K562 (cell line): ENCODE measurements at regions not wholly inside any gene's neighbourhood (a gene's known extent, or its start where the extent isn't known, plus 50 kb on each side); places are given as distances from the start of the nearest gene placed in this dataset.
A peak's percentile ranks its signal among the peaks of the same experiment; 100 is the strongest.

Source experiments
- ATAC-seq: fragments of 200-7000 bp; cut with Tn5 transposase; 3 replicates; pipeline ENCODE4 v1.9.1; 2020; ENCODE audit warnings: moderate library complexity
- BruUV-seq: library from RNA; stranded (reverse); fragments of 400-500 nt; replicated peaks from 2 replicates; lab custom pipeline; 2021; lab: Mats Ljungman, UMichigan
- CTCF ChIA-PET: fragments of 300-600 bp; formaldehyde crosslinking; extraction: SDS; loops from one replicate; lab custom pipeline; 2021; ENCODE audit warnings: low intra/inter-chr PET ratio; lab: Yijun Ruan, JAX
- POLR2A ChIA-PET: fragments of 300-600, 350-650 bp; sonication (Branson Sonifier 250); formaldehyde crosslinking; extraction: SDS; loops from one replicate; lab custom pipeline; 2021; ENCODE audit warnings: antibody characterized with exemption, inconsistent platforms; lab: Yijun Ruan, JAX
- DNase-seq, 4 experiments: peaks; one replicate each; pipeline versions ENCODE4 v3.0.0 to v3.0.0-alpha.2; 2011 to 2018; ENCODE audit warnings: low spot score in 3 of 4, mixed read lengths in 3 of 4; ENCODE audit errors: extremely low read depth in 1 of 4
- FAIRE-seq: peaks from 2 replicates; lab custom pipeline; 2011; peaks lifted over from hg19 to GRCh38; lab: Jason Lieb, UNC
- H2AFZ ChIP-seq: 2 replicates; pipeline ENCODE4 v1.6.0; 2011; ENCODE audit warnings: low read depth, low read length, control low read depth, inconsistent platforms
- H3K27ac ChIP-seq: fragments of 200-600 bp; 3 replicates; pipeline ENCODE4 v1.8.0; 2011; ENCODE audit warnings: low read depth, mild to moderate bottlenecking, control low read depth, inconsistent platforms, low read length, moderate library complexity, mixed read lengths; ENCODE audit errors: extremely low read depth
- H3K27me3 ChIP-seq, 2 experiments: fragments of 300-600 bp in 1 of 2; 2 replicates in 1 of 2; 3 replicates in 1 of 2; pipeline versions ENCODE4 v1.6.0 to v1.8.0; 2011; ENCODE audit warnings: inconsistent platforms in 2 of 2, low read length in 2 of 2, mild to moderate bottlenecking in 1 of 2, mixed read lengths in 1 of 2, moderate library complexity in 1 of 2; ENCODE audit not compliant: control insufficient read depth in 2 of 2, insufficient read depth in 2 of 2
- H3K36me3 ChIP-seq: fragments of 300-600 bp; 3 replicates; pipeline ENCODE4 v1.8.0; 2011; ENCODE audit warnings: mild to moderate bottlenecking, low read length, inconsistent platforms; ENCODE audit not compliant: control insufficient read depth, insufficient read depth
- H3K4me1 ChIP-seq, 2 experiments: fragments of 200-600 bp in 1 of 2; replicated peaks in 1 of 2; 2 replicates in 1 of 2; 3 replicates in 1 of 2; pipeline versions ENCODE4 v1.5.1 to v1.8.0; 2011; ENCODE audit warnings: inconsistent platforms in 2 of 2, low read length in 2 of 2, mild to moderate bottlenecking in 1 of 2, mixed read lengths in 1 of 2, moderate library complexity in 1 of 2; ENCODE audit not compliant: control insufficient read depth in 2 of 2, insufficient read depth in 2 of 2
- H3K4me2 ChIP-seq: 2 replicates; pipeline ENCODE4 v1.6.1; 2011; ENCODE audit warnings: low read length, control low read depth, inconsistent platforms, mixed read lengths; ENCODE audit not compliant: insufficient read depth
- H3K4me3 ChIP-seq: fragments of 200-600 bp; sonication (generic), shearing (Covaris generic); 2 replicates; pipeline ENCODE4 v1.5.1; 2016; ENCODE audit warnings: control low read depth, inconsistent platforms
- H3K79me2 ChIP-seq: fragments of 200-600 bp; 3 replicates; pipeline ENCODE4 v1.8.0; 2011; ENCODE audit warnings: low read length, inconsistent platforms; ENCODE audit not compliant: control insufficient read depth, insufficient read depth
- H3K9ac ChIP-seq, 2 experiments: 2 replicates each; pipeline versions ENCODE4 v1.6.0 to v1.6.1; 2011; ENCODE audit warnings: low read depth in 2 of 2, low read length in 2 of 2, control low read depth in 1 of 2, inconsistent platforms in 1 of 2, mild to moderate bottlenecking in 1 of 2, mixed read lengths in 1 of 2; ENCODE audit not compliant: insufficient read depth in 1 of 2
- H3K9me1 ChIP-seq: one replicate; pipeline ENCODE4 v1.6.0; 2011; ENCODE audit warnings: inconsistent platforms, mild to moderate bottlenecking, low read length, moderate library complexity; ENCODE audit not compliant: control insufficient read depth, insufficient read depth
- H3K9me3 ChIP-seq: replicated peaks from 2 replicates; pipeline ENCODE4 v1.5.1; 2011; ENCODE audit warnings: low read depth, low read length, inconsistent platforms; ENCODE audit not compliant: control insufficient read depth, insufficient read depth
- H4K20me1 ChIP-seq: replicated peaks from 2 replicates; pipeline ENCODE4 v1.6.1; 2011; ENCODE audit warnings: low read length, inconsistent platforms, mixed read lengths; ENCODE audit not compliant: control insufficient read depth, insufficient read depth
- C11orf30 ChIP-seq: fragments of 450-650 bp; IDR thresholded peaks from 2 replicates; pipeline ENCODE4 v1.6.1; 2016; ENCODE audit warnings: low read depth, mild to moderate bottlenecking
- DEAF1 ChIP-seq: fragments of 450-650 bp; formaldehyde crosslinking; IDR thresholded peaks from 2 replicates; pipeline ENCODE4 v1.4.0; 2020; ENCODE audit warnings: mild to moderate bottlenecking, moderate library complexity
- JUND ChIP-seq, 2 experiments: IDR thresholded peaks; 2 replicates in 1 of 2; 3 replicates in 1 of 2; pipeline ENCODE4 v1.6.1; 2011; ENCODE audit warnings: borderline replicate concordance in 2 of 2, low read depth in 2 of 2, low read length in 2 of 2, improper control_type of control experiment in 1 of 2, missing biosample characterization in 1 of 2, missing genetic modification characterization in 1 of 2, missing genetic modification reagents in 1 of 2
- MEF2D ChIP-seq: conservative IDR thresholded peaks from 2 replicates; pipeline ENCODE4 v1.6.1; 2016; ENCODE audit warnings: low read depth, missing genetic modification characterization, missing compliant biosample characterization
- NFXL1 ChIP-seq: fragments of 450-650 bp; formaldehyde crosslinking; IDR thresholded peaks from 2 replicates; pipeline ENCODE4 v1.4.0; 2021; ENCODE audit warnings: mild to moderate bottlenecking
- RAD21 ChIP-seq, 2 experiments: fragments of 250-450 bp in 1 of 2; fragments of 450-650 bp in 1 of 2; sonication (Bioruptor Pico) in 1 of 2; formaldehyde crosslinking in 1 of 2; IDR thresholded peaks in 1 of 2; conservative IDR thresholded peaks in 1 of 2; 2 replicates each; pipeline versions ENCODE4 v1.4.0 to v1.8.0; 2020 to 2022; ENCODE audit warnings: mild to moderate bottlenecking in 2 of 2, moderate library complexity in 1 of 2
- SMC3 ChIP-seq: conservative IDR thresholded peaks from 2 replicates; pipeline ENCODE4 v1.6.1; 2011; ENCODE audit warnings: low read depth, low read length, improper control_type of control experiment; ENCODE audit not compliant: insufficient read depth
- TRIM25 ChIP-seq: fragments of 450-650 bp; IDR thresholded peaks from 2 replicates; pipeline ENCODE4 v1.7.0; 2016; ENCODE audit warnings: borderline replicate concordance
- ZNF592 ChIP-seq: fragments of 450-650 bp; IDR thresholded peaks from 2 replicates; pipeline ENCODE4 v1.6.1; 2017; ENCODE audit warnings: antibody characterized with exemption, mild to moderate bottlenecking
- WGBS: fragments of 100-300 bp; shearing (Covaris generic); methylation state at CpG from one replicate; pipeline ENCODE4 v1.1.6; 2016; ENCODE audit warnings: low coverage, mixed read lengths; ENCODE audit not compliant: insufficient coverage; ENCODE audit errors: missing lambda C conversion rate; 5-methylcytosine and 5-hydroxymethylcytosine counted together
- in situ Hi-C: fragments of 300-500 bp; cut with MboI; formaldehyde crosslinking; loops from 4 replicates; pipeline ENCODE4 v1.15.0; 2018; ENCODE audit warnings: inconsistent platforms, mixed read lengths
- intact Hi-C: fragments of 100-400 bp; cut with micrococcal nuclease; formaldehyde crosslinking; loops from 2 replicates; pipeline ENCODE4 v1.14.2; 2022

- POLR2A ChIA-PET = interaction anchor here (0.9 kb wide), 1 partner anchor 668 kb away, joined by 3 read pairs; no protein-coding TSS in a partner anchor
- no TSS peak for BruUV-seq
- TF ChIP-seq MEF2D (peak; percentile 58; the same call in 1 of the 2 replicates), NFXL1 (CRISPR knock-in tag) (no peak), DEAF1 (CRISPR knock-in tag) (peak; percentile 93), C11orf30 (peak; percentile 89), JUND (IDR thresholded peaks at IDR 0.05; ENCODE audit: borderline replicate concordance, low read depth, low read length) (no peak), JUND (tag; IDR thresholded peaks at IDR 0.05; ENCODE audit: borderline replicate concordance, low read depth, low read length) (no peak; the same call in 2 of the 3 replicates), TRIM25 (no peak), RAD21 (CRISPR knock-in tag; conservative IDR thresholded peaks at IDR 0.05 in 1 of 2, IDR thresholded peaks at IDR 0.05 in 1 of 2) (peak; percentile 95 to 98), SMC3 (peak; percentile 69), ZNF592 (0 out of 2 replicates have a peak, but pooled peaks have one; percentile 29)
These were observed 66.4 kb upstream of the FER start for GRCh38 chr5:108681079-108681921.

More at GRCh38 chr5:108681079-108681921, 66.4 kb upstream of the FER start:
- DNase-seq = peak; percentile 26 to 81 (median 48)
- CTCF ChIA-PET = interaction anchor here (0.6 to 1.3 kb wide), 4 partner anchors 14 to 758 kb away, joined by 3 to 4 read pairs (median 3); no protein-coding TSS in a partner anchor
- H3K36me3 ChIP-seq = no peaks in the 10 kb centered on the region
- peaks cover 0 to 6% of the 10 kb centered on the region in 2 experiments; a peak in 2 of 5 replicates for H3K4me1 ChIP-seq
- H3K79me2 ChIP-seq = no peaks in the 10 kb centered on the region
- WGBS = 0% methylated on average over 4 of the region's 5 CpGs
- H3K4me3 ChIP-seq = no peak overlapping the region
- peak overlapping the region; percentile 77 for H2AFZ ChIP-seq
- H3K9me1 ChIP-seq = no peaks in the 10 kb centered on the region
- 0 out of 3 replicates have a peak overlapping the region, but pooled peaks have one; percentile 43 for H3K27ac ChIP-seq
- peak; percentile 98 for FAIRE-seq
- in situ Hi-C loops (no loop called here), intact Hi-C loops (loop anchor here (2.0 to 10.0 kb wide), 5 partner anchors 68 to 788 kb away; no protein-coding TSS in a partner anchor)
- peak; percentile 94 for ATAC-seq
- no peaks in the 10 kb centered on the region for H3K9me3 ChIP-seq
- no peak overlapping the region for H3K9ac ChIP-seq
- H3K4me2 ChIP-seq = peak overlapping the region; percentile 51; the same call in 1 of the 2 replicates
- no peaks in the 10 kb centered on the region for H4K20me1 ChIP-seq
- H3K27me3 ChIP-seq = no peaks in the 10 kb centered on the region; a peak in 1 of 5 replicates
